H9 (cell line): ENCODE measurements at regions not wholly inside any gene's neighbourhood (a gene's known extent, or its start where the extent isn't known, plus 50 kb on each side); places are given as distances from the start of the nearest gene placed in this dataset.

Experiments
- DNase-seq: peaks from one replicate; pipeline ENCODE4 v3.0.0-alpha.2; 2017
- H2AFZ ChIP-seq: one replicate; pipeline ENCODE4 v1.6.1; 2013; ENCODE audit warnings: mild to moderate bottlenecking, low read length, control low read depth, moderate library complexity
- H2AK5ac ChIP-seq: 2 replicates; pipeline ENCODE4 v1.6.1; 2013; ENCODE audit warnings: low read length, control low read depth, mixed read lengths; ENCODE audit not compliant: insufficient read length
- H2BK120ac ChIP-seq: one replicate; pipeline ENCODE4 v1.6.1; 2013; ENCODE audit warnings: low read depth, mild to moderate bottlenecking, low read length, control low read depth, inconsistent platforms; ENCODE audit not compliant: poor library complexity, severe bottlenecking
- H2BK12ac ChIP-seq: 2 replicates; pipeline ENCODE4 v1.6.1; 2013; ENCODE audit warnings: low read length, control low read depth, mixed read lengths, low read depth; ENCODE audit not compliant: insufficient read length
- H2BK15ac ChIP-seq: 2 replicates; pipeline ENCODE4 v1.6.1; 2013; ENCODE audit warnings: low read depth, low read length, control low read depth
- H2BK20ac ChIP-seq: one replicate; pipeline ENCODE4 v1.6.1; 2013; ENCODE audit warnings: low read depth, mild to moderate bottlenecking, low read length, control low read depth, inconsistent platforms; ENCODE audit not compliant: poor library complexity, severe bottlenecking
- H2BK5ac ChIP-seq: 2 replicates; pipeline ENCODE4 v1.6.1; 2013; ENCODE audit warnings: low read length, control low read depth, mixed read lengths; ENCODE audit not compliant: insufficient read length
- H3K14ac ChIP-seq: 2 replicates; pipeline ENCODE4 v1.6.1; 2013; ENCODE audit warnings: low read length, control low read depth; ENCODE audit not compliant: insufficient read depth
- H3K18ac ChIP-seq: 2 replicates; pipeline ENCODE4 v1.6.1; 2013; ENCODE audit warnings: low read depth, mild to moderate bottlenecking, mixed read lengths, low read length, control low read depth; ENCODE audit not compliant: insufficient read length
- H3K23ac ChIP-seq: 2 replicates; pipeline ENCODE4 v1.6.1; 2013; ENCODE audit warnings: low read length, control low read depth, mixed read lengths, low read depth; ENCODE audit not compliant: insufficient read length
- H3K23me2 ChIP-seq: 2 replicates; pipeline ENCODE4 v1.6.1; 2013; ENCODE audit warnings: low read depth, mild to moderate bottlenecking, mixed read lengths, low read length, control low read depth; ENCODE audit not compliant: insufficient read length, poor library complexity, severe bottlenecking
- H3K27ac ChIP-seq: 2 replicates; pipeline ENCODE4 v1.5.1; 2013; ENCODE audit warnings: low read length, control low read depth, mixed read lengths, low read depth; ENCODE audit not compliant: insufficient read length
- H3K27me3 ChIP-seq: 2 replicates; pipeline ENCODE4 v1.6.1; 2013; ENCODE audit warnings: low read length, control low read depth, inconsistent platforms; ENCODE audit not compliant: insufficient read depth
- H3K4ac ChIP-seq: 2 replicates; pipeline ENCODE4 v1.6.1; 2013; ENCODE audit warnings: low read depth, mild to moderate bottlenecking, control low read depth, inconsistent platforms, low read length, moderate library complexity
- H3K4me1 ChIP-seq: 2 replicates; pipeline ENCODE4 v1.6.1; 2013; ENCODE audit warnings: low read length, control low read depth, inconsistent platforms; ENCODE audit not compliant: insufficient read depth
- H3K4me2 ChIP-seq: 2 replicates; pipeline ENCODE4 v1.6.1; 2013; ENCODE audit warnings: low read length, control low read depth, mixed read lengths; ENCODE audit not compliant: insufficient read length, insufficient read depth
- H3K56ac ChIP-seq: 2 replicates; pipeline ENCODE4 v1.6.1; 2013; ENCODE audit warnings: low read depth, mild to moderate bottlenecking, mixed read lengths, low read length, control low read depth; ENCODE audit not compliant: insufficient read length
- H3K79me1 ChIP-seq: 2 replicates; pipeline ENCODE4 v1.6.1; 2013; ENCODE audit warnings: low read depth, mild to moderate bottlenecking, moderate library complexity, low read length, control low read depth, inconsistent platforms; ENCODE audit not compliant: insufficient read depth, poor library complexity, severe bottlenecking
- H3K79me2 ChIP-seq: 2 replicates; pipeline ENCODE4 v1.6.1; 2013; ENCODE audit warnings: low read length, control low read depth, inconsistent platforms; ENCODE audit not compliant: insufficient read depth
- H3K9ac ChIP-seq: 2 replicates; pipeline ENCODE4 v1.6.1; 2013; ENCODE audit warnings: low read length, control low read depth, mixed read lengths; ENCODE audit not compliant: insufficient read length; ENCODE audit errors: extremely low read depth
- H3K9me3 ChIP-seq: one replicate; pipeline ENCODE4 v1.6.1; 2013; ENCODE audit warnings: low read depth, low read length, inconsistent platforms; ENCODE audit not compliant: control insufficient read depth
- H3T11ph ChIP-seq: one replicate; pipeline ENCODE4 v1.6.1; 2013; ENCODE audit warnings: mild to moderate bottlenecking, low read length, control low read depth, inconsistent platforms
- H4K20me1 ChIP-seq: one replicate; pipeline ENCODE4 v1.6.1; 2013; ENCODE audit not compliant: control insufficient read depth, insufficient read length, insufficient read depth
- H4K5ac ChIP-seq: 2 replicates; pipeline ENCODE4 v1.6.1; 2013; ENCODE audit warnings: low read depth, mild to moderate bottlenecking, mixed read lengths, low read length, control low read depth; ENCODE audit not compliant: insufficient read length
- H4K8ac ChIP-seq: replicated peaks from 2 replicates; pipeline ENCODE4 v1.6.1; 2013; ENCODE audit warnings: low read length, control low read depth, mixed read lengths, low read depth; ENCODE audit not compliant: insufficient read length
- H4K91ac ChIP-seq: 2 replicates; pipeline ENCODE4 v1.6.1; 2013; ENCODE audit warnings: low read depth, mild to moderate bottlenecking, moderate library complexity, mixed read lengths, low read length, control low read depth; ENCODE audit not compliant: insufficient read length
- H3K27ac Mint-ChIP-seq, 3 experiments: 2 replicates in 2 of 3; 3 replicates in 1 of 3; pipeline ENCODE4 v1.8.0; 2020 to 2021; ENCODE audit warnings: mixed read lengths in 3 of 3, mild to moderate bottlenecking in 1 of 3, moderate library complexity in 1 of 3
- H3K27me3 Mint-ChIP-seq: 2 replicates; pipeline ENCODE4 v1.8.0; 2021; ENCODE audit warnings: low read depth, mild to moderate bottlenecking, moderate library complexity, mixed read lengths
- H3K36me3 Mint-ChIP-seq, 3 experiments: 2 replicates in 2 of 3; 3 replicates in 1 of 3; pipeline ENCODE4 v1.8.0; 2020 to 2021; ENCODE audit warnings: low read depth in 3 of 3, mixed read lengths in 3 of 3; ENCODE audit not compliant: insufficient read depth in 1 of 3
- H3K4me1 Mint-ChIP-seq, 2 experiments: 2 replicates each; pipeline ENCODE4 v1.8.0; 2020; ENCODE audit warnings: mixed read lengths in 2 of 2
- H3K4me3 Mint-ChIP-seq, 2 experiments: 2 replicates in 1 of 2; 3 replicates in 1 of 2; pipeline ENCODE4 v1.8.0; 2020 to 2021; ENCODE audit warnings: mild to moderate bottlenecking in 2 of 2, mixed read lengths in 2 of 2, moderate library complexity in 1 of 2
- H3K9me3 Mint-ChIP-seq, 2 experiments: 2 replicates in 1 of 2; 3 replicates in 1 of 2; pipeline ENCODE4 v1.8.0; 2020; ENCODE audit warnings: mild to moderate bottlenecking in 2 of 2, mixed read lengths in 2 of 2, moderate library complexity in 1 of 2
- WGBS: extraction: QIAGEN DNeasy Blood & Tissue Kit; methylation state at CpG from one replicate; pipeline ENCODE4 v1.1.7; 2013; ENCODE audit warnings: missing lambda C conversion rate, low lambda C conversion rate, mixed read lengths; ENCODE audit not compliant: insufficient read length; ENCODE audit errors: extremely low coverage; 5-methylcytosine and 5-hydroxymethylcytosine counted together
- TF ChIP-seq, protein P1 (sequence below): fragments of 200-600 bp; sonication (generic); conservative IDR thresholded peaks from 3 replicates; pipeline ENCODE4 v1.8.0; 2021; ENCODE audit warnings: antibody characterized with exemption, mild to moderate bottlenecking

DNA sequence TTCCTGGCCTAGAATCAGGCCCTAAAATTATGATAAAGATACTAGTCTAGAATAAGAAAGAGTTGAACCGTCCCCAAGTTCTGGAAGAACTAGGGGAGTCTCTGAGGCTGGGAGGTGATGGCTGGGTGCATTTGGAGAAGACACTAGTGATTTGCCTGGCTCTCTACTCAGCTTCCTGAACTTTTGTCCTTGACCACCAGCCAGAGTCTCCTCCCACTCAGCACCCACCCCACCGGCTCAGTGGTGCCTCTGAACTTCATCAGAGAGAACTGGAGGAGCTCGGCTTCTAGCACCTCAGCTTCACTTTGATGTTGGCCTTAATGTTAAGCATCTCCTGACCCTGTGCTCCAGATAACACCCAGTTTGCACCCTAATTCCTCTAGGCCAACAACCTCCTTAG, 73.0 kb downstream of the PERP start:
- H3K27me3 Mint-ChIP-seq = no peaks in the 10 kb centered on the region; the same call in 1 of the 2 replicates
- H3K36me3 Mint-ChIP-seq = no peaks in the 10 kb centered on the region
- H3K56ac ChIP-seq = no peak overlapping the region
- H2BK15ac ChIP-seq = no peak overlapping the region
- WGBS = no CpG with 5 or more reads among the region's 3 CpGs
- peaks cover 0 to 3% of the 10 kb centered on the region in 2 experiments; a peak in 1 of 4 replicates for H3K4me1 Mint-ChIP-seq
- no peak overlapping the region for H2BK5ac ChIP-seq
- H2BK12ac ChIP-seq = no peak overlapping the region
- no peaks in the 10 kb centered on the region for H3K79me2 ChIP-seq
- no peak overlapping the region for H4K8ac ChIP-seq
- no peaks in the 10 kb centered on the region for H3K4me1 ChIP-seq
- H4K20me1 ChIP-seq = no peaks in the 10 kb centered on the region
- no peaks in the 10 kb centered on the region for H3K23me2 ChIP-seq
- no peak overlapping the region for H3K14ac ChIP-seq
- H3K27ac ChIP-seq = no peak overlapping the region
- no peaks in the 10 kb centered on the region for H3K79me1 ChIP-seq
- H2AK5ac ChIP-seq = no peak overlapping the region
- no peak overlapping the region for H3K4me2 ChIP-seq
- H3K9me3 Mint-ChIP-seq = no peaks in the 10 kb centered on the region
- no peak overlapping the region for H3K4ac ChIP-seq
- no peak overlapping the region for H2BK120ac ChIP-seq
- H4K5ac ChIP-seq = no peak overlapping the region
- no peak overlapping the region for H3K27ac Mint-ChIP-seq
- no peak overlapping the region for H3K4me3 Mint-ChIP-seq
- DNase-seq = no peak
- H3K27me3 ChIP-seq = no peaks in the 10 kb centered on the region
- H3K18ac ChIP-seq = no peak overlapping the region
- TF ChIP-seq, protein P1, sequence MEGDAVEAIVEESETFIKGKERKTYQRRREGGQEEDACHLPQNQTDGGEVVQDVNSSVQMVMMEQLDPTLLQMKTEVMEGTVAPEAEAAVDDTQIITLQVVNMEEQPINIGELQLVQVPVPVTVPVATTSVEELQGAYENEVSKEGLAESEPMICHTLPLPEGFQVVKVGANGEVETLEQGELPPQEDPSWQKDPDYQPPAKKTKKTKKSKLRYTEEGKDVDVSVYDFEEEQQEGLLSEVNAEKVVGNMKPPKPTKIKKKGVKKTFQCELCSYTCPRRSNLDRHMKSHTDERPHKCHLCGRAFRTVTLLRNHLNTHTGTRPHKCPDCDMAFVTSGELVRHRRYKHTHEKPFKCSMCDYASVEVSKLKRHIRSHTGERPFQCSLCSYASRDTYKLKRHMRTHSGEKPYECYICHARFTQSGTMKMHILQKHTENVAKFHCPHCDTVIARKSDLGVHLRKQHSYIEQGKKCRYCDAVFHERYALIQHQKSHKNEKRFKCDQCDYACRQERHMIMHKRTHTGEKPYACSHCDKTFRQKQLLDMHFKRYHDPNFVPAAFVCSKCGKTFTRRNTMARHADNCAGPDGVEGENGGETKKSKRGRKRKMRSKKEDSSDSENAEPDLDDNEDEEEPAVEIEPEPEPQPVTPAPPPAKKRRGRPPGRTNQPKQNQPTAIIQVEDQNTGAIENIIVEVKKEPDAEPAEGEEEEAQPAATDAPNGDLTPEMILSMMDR = no peak
- H3T11ph ChIP-seq = no peak overlapping the region
- no peaks in the 10 kb centered on the region for H3K9me3 ChIP-seq
- H3K9ac ChIP-seq = no peak overlapping the region
- no peak overlapping the region for H3K23ac ChIP-seq
- H2BK20ac ChIP-seq = no peak overlapping the region
- no peak overlapping the region for H2AFZ ChIP-seq
- H4K91ac ChIP-seq = no peak overlapping the region
